Kidney (tissue), 13 donors: ENCODE measurements at regions not wholly inside any gene's neighbourhood (a gene's known extent, or its start where the extent isn't known, plus 50 kb on each side); places are given as distances from the start of the nearest gene placed in this dataset.

Source experiments
- DNase-seq, 5 donors: peaks; one replicate each; pipeline ENCODE4 v3.0.0-alpha.2; 2013 to 2020
- FAIRE-seq: peaks from 2 replicates; lab custom pipeline; 2012; peaks lifted over from hg19 to GRCh38; lab: Jason Lieb, UNC
- H3K27ac ChIP-seq, 2 donors: one replicate each; pipeline ENCODE4 v1.7.0; 2013; ENCODE audit warnings: low read depth in 2 of 2, low read length in 2 of 2, inconsistent platforms in 1 of 2
- H3K27me3 ChIP-seq: one replicate; pipeline ENCODE4 v1.7.1; 2013; ENCODE audit warnings: low read length, inconsistent platforms; ENCODE audit not compliant: control insufficient read depth, insufficient read depth
- H3K36me3 ChIP-seq, 3 donors: one replicate each; pipeline versions ENCODE4 v1.7.0 to v1.7.1; 2013; ENCODE audit warnings: low read length in 3 of 3, control low read depth in 1 of 3, inconsistent platforms in 1 of 3; ENCODE audit not compliant: insufficient read depth in 3 of 3, control insufficient read depth in 2 of 3
- H3K4me1 ChIP-seq, 3 donors: one replicate each; pipeline versions ENCODE4 v1.7.0 to v1.7.1; 2013; ENCODE audit warnings: low read length in 3 of 3, inconsistent platforms in 1 of 3, low read depth in 1 of 3; ENCODE audit not compliant: control insufficient read depth in 2 of 3, insufficient read depth in 2 of 3
- H3K4me3 ChIP-seq, 3 donors: one replicate each; pipeline versions ENCODE4 v1.7.0 to v1.8.1; 2013; ENCODE audit warnings: low read length in 3 of 3, control low read depth in 1 of 3, inconsistent platforms in 1 of 3
- H3K9ac ChIP-seq, 3 donors: one replicate each; pipeline versions ENCODE4 v1.7.0 to v1.7.1; 2013; ENCODE audit warnings: low read length in 3 of 3, control low read depth in 1 of 3, inconsistent platforms in 1 of 3
- H3K9me3 ChIP-seq, 3 donors: one replicate each; pipeline versions ENCODE4 v1.7.0 to v1.7.1; 2013; ENCODE audit warnings: low read length in 3 of 3, control low read depth in 1 of 3, inconsistent platforms in 1 of 3; ENCODE audit not compliant: control insufficient read depth in 2 of 3, insufficient read depth in 1 of 3
- intact Hi-C: fragments of 100-400 bp; cut with DNase I; formaldehyde crosslinking; loops from one replicate; pipeline ENCODE4 v1.11.1; 2022
- TF ChIP-seq, protein P1 (sequence below): IDR thresholded peaks from 3 replicates; pipeline ENCODE4 v1.5.1; 2012; ENCODE audit warnings: mild to moderate bottlenecking, moderate library complexity, borderline replicate concordance; ENCODE audit not compliant: insufficient read depth; ENCODE audit errors: extremely low read depth
- donor health status: control.
- donor health status: control.
- donor health status: control.
- donor health status: control.
- donor health status: control.
- donor health status: DM: yes; HTN: yes; CAD: no.
- donor health status: Normal renal cell carcinoma (clear cell type).

DNA sequence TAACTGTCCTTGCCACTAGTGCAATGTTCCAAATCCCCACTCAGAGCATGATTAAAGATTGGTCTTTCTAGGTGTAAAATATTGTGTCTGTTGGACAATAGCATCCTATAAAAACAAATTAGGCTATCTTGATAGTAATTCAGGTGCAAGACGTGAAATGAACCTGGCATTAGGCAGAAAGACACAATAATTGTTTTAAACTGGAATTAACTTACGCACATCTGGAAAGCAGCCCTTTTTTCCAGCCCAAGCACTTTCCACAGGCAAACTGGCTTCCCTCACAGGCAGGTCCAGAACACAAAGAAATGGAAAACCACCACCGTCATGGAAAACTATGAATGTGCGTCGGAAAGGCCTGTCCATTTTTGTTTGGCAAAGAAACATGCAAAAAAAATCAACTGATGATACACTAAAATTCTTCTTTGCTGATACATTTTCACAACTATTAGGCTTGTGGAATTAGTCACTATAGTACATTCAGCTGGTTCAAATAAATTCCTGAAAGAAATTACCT is 474.7 kb upstream of the IL12A start:
- H3K9me3 ChIP-seq, result no peaks in the 10 kb centered on the region
- intact Hi-C loops, result no loop called here
- H3K9ac ChIP-seq, result no peak overlapping the region
- FAIRE-seq, result no peak
- H3K27me3 ChIP-seq, result no peaks in the 10 kb centered on the region
- no peak overlapping the region for H3K27ac ChIP-seq
- TF ChIP-seq, protein P1, sequence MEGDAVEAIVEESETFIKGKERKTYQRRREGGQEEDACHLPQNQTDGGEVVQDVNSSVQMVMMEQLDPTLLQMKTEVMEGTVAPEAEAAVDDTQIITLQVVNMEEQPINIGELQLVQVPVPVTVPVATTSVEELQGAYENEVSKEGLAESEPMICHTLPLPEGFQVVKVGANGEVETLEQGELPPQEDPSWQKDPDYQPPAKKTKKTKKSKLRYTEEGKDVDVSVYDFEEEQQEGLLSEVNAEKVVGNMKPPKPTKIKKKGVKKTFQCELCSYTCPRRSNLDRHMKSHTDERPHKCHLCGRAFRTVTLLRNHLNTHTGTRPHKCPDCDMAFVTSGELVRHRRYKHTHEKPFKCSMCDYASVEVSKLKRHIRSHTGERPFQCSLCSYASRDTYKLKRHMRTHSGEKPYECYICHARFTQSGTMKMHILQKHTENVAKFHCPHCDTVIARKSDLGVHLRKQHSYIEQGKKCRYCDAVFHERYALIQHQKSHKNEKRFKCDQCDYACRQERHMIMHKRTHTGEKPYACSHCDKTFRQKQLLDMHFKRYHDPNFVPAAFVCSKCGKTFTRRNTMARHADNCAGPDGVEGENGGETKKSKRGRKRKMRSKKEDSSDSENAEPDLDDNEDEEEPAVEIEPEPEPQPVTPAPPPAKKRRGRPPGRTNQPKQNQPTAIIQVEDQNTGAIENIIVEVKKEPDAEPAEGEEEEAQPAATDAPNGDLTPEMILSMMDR, result no peak
- H3K4me3 ChIP-seq, result no peak overlapping the region
- no peaks in the 10 kb centered on the region for H3K36me3 ChIP-seq
- H3K4me1 ChIP-seq, result no peaks in the 10 kb centered on the region
- DNase-seq, result no peak

DNA sequence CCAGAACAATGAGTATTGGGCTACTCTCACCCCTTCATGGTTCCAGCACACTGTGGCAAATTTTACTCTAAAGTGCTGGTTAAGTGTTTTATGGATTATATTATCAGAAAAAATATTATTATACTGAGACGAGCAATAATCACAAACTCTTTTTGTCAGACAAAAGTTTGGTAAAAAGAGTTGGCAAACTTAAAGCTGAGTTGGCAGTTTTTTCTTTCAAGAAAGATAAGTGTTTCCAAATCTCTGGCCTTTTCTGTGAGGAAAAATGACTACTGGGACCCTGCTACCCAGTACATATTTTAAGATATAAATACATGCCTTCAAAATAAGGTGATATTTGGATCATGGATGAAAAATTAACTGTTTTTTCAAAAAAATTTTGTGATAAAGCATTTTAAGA is 471.5 kb upstream of the IL12A start:
- DNase-seq, result no peak
- Histone ChIP-seq H3K36me3 (no peaks in the 10 kb centered on the region), H3K4me3 (no peak overlapping the region), H3K4me1 (no peaks in the 10 kb centered on the region), H3K27ac (no peak overlapping the region), H3K9me3 (no peaks in the 10 kb centered on the region), H3K9ac (no peak overlapping the region), H3K27me3 (no peaks in the 10 kb centered on the region)
- TF ChIP-seq, protein P1, result no peak
- intact Hi-C loops, result no loop called here
- FAIRE-seq, result no peak

DNA sequence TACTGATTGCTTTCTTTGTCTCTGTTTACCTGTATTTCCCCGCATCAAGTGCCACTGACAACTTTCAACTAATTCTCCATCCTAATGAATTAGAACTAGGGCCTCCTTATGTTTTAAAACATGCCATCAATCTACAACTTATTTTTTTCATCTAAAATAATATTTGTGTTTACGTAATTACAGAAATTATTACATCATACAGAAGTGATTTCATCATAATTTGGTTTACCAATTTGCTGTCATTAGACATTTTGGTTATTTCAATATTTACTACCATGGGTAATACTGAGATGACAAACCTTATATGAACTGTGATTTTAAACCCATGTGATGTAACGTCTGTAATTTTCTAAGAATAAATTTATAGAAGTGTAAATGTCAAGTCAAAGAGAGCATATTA is 468.0 kb upstream of the IL12A start:
- Histone ChIP-seq H3K4me3 (no peak overlapping the region), H3K9me3 (no peaks in the 10 kb centered on the region), H3K36me3 (no peaks in the 10 kb centered on the region), H3K4me1 (no peaks in the 10 kb centered on the region), H3K27me3 (no peaks in the 10 kb centered on the region), H3K9ac (no peak overlapping the region), H3K27ac (no peak overlapping the region)
- FAIRE-seq, result no peak
- TF ChIP-seq, protein P1, result no peak
- no peak for DNase-seq
- intact Hi-C loops, result no loop called here

DNA sequence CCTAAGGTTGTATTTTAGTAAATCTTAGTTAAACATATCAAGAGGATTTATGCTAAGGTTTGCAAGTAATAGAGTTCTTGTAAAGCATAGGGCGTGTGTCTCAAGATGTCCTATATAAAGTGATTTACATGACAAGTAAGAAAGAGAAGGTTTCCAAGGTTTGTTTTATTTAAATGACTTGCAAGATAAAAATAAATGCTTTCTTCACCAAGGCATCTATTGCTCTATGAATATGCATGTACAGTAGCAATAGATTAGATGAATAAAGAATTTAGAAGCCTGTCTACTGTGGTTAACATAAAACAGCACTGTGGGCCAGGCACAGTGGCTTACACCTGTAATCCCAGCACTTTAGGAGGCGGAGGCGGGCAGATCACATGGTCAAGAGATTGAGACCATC is 466.4 kb upstream of the IL12A start:
- Histone ChIP-seq H3K27me3 (no peaks in the 10 kb centered on the region), H3K27ac (no peak overlapping the region), H3K9ac (no peak overlapping the region), H3K36me3 (no peaks in the 10 kb centered on the region), H3K9me3 (no peaks in the 10 kb centered on the region), H3K4me1 (no peaks in the 10 kb centered on the region), H3K4me3 (no peak overlapping the region)
- TF ChIP-seq, protein P1, result no peak
- FAIRE-seq (no peak), DNase-seq (no peak)
- intact Hi-C loops, result no loop called here
